ENCODE measurements at regions not wholly inside any gene's neighbourhood (a gene's known extent, or its start where the extent isn't known, plus 50 kb on each side); places are given as distances from the start of the nearest gene placed in this dataset.

DNA sequence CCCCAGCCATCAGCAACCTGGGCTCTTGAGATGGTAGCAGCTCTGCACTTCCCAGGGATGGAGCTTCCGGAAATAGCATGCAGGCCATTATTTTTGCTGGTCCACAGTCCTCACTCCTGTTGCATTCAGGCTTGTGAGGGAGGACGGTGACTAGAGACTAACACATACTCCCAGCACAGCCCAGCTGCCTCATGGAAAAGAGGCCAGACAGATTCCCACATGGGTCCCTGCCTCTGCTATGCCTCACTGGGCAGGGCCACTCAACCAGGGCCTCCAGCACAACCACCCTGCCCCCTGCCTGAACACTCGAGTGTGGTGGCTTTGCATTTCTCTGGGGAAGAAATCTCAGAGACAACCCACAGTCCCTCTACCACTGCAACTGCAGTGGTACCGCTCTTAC lies 1195.1 kb downstream of the PCDH18 start:
- ATAC-seq (no peak), DNase-seq (ENCODE audit: low read depth, low spot score) (no peak)
- H3K27ac ChIP-seq (ENCODE audit: low read length), result no peak overlapping the region
- no TSS peak for BruUV-seq (replicated peaks)
- H3K9me3 ChIP-seq (ENCODE audit: control insufficient read depth, insufficient read depth, low read depth, low read length), result no peaks in the 10 kb centered on the region
- CTCF ChIA-PET, result no interaction called here
- intact Hi-C loops (cut with micrococcal nuclease; ENCODE audit: unreplicated experiment), result no loop called here
- TF ChIP-seq POLR2AphosphoS5 (IDR thresholded peaks at IDR 0.05; ENCODE audit: low read depth, low read length) (no peak), SIN3A (IDR thresholded peaks at IDR 0.05; ENCODE audit: borderline replicate concordance, insufficient read depth, low read depth, low read length) (no peak), TCF7L2 (IDR thresholded peaks at IDR 0.05; ENCODE audit: low read depth, low read length) (no peak)
- TF ChIP-seq, protein P1, sequence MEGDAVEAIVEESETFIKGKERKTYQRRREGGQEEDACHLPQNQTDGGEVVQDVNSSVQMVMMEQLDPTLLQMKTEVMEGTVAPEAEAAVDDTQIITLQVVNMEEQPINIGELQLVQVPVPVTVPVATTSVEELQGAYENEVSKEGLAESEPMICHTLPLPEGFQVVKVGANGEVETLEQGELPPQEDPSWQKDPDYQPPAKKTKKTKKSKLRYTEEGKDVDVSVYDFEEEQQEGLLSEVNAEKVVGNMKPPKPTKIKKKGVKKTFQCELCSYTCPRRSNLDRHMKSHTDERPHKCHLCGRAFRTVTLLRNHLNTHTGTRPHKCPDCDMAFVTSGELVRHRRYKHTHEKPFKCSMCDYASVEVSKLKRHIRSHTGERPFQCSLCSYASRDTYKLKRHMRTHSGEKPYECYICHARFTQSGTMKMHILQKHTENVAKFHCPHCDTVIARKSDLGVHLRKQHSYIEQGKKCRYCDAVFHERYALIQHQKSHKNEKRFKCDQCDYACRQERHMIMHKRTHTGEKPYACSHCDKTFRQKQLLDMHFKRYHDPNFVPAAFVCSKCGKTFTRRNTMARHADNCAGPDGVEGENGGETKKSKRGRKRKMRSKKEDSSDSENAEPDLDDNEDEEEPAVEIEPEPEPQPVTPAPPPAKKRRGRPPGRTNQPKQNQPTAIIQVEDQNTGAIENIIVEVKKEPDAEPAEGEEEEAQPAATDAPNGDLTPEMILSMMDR (IDR thresholded peaks at IDR 0.05), result no peak
- TF ChIP-seq, protein P2, sequence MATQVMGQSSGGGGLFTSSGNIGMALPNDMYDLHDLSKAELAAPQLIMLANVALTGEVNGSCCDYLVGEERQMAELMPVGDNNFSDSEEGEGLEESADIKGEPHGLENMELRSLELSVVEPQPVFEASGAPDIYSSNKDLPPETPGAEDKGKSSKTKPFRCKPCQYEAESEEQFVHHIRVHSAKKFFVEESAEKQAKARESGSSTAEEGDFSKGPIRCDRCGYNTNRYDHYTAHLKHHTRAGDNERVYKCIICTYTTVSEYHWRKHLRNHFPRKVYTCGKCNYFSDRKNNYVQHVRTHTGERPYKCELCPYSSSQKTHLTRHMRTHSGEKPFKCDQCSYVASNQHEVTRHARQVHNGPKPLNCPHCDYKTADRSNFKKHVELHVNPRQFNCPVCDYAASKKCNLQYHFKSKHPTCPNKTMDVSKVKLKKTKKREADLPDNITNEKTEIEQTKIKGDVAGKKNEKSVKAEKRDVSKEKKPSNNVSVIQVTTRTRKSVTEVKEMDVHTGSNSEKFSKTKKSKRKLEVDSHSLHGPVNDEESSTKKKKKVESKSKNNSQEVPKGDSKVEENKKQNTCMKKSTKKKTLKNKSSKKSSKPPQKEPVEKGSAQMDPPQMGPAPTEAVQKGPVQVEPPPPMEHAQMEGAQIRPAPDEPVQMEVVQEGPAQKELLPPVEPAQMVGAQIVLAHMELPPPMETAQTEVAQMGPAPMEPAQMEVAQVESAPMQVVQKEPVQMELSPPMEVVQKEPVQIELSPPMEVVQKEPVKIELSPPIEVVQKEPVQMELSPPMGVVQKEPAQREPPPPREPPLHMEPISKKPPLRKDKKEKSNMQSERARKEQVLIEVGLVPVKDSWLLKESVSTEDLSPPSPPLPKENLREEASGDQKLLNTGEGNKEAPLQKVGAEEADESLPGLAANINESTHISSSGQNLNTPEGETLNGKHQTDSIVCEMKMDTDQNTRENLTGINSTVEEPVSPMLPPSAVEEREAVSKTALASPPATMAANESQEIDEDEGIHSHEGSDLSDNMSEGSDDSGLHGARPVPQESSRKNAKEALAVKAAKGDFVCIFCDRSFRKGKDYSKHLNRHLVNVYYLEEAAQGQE (IDR thresholded peaks at IDR 0.05; ENCODE audit: insufficient read depth in 1 of 2, low read depth in 2 of 2, low read length in 1 of 2), result no peak
- H3K36me3 ChIP-seq (ENCODE audit: control insufficient read depth, insufficient read depth, low read length), result no peaks in the 10 kb centered on the region
- H3K27me3 ChIP-seq (ENCODE audit: control insufficient read depth, insufficient read depth, low read length), result no peaks in the 10 kb centered on the region
- POLR2A ChIA-PET, result no interaction called here
- H3K4me1 ChIP-seq (ENCODE audit: control insufficient read depth, insufficient read depth, low read length), result no peaks in the 10 kb centered on the region
- in situ Hi-C loops (cut with HindIII; ENCODE audit: low pct_unique_long_range_greater_than_20kb, low sequenced_read_pairs), result no loop called here
- no peak overlapping the region for H3K4me3 ChIP-seq (ENCODE audit: low read depth in 2 of 2, low read length in 2 of 2)

DNA sequence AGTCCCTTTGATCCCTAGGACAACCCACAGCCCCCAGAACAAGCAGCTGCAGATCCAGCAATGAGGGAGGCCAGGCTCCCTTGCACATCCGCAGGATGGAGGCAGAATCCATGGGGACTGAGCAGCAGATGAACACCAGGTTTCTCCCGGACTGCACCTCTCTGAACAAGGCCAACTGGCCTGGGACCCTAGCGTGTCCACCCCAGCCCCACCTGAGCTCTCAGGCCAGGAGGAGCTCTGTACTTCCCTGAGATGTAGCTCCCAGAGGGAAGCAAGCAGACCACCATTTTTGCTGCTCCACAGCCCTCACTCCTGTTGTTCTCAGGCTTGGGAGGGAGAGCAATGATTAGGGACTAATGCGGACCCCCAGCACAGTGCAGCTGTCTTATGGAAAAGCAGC lies 1195.8 kb downstream of the PCDH18 start:
- DNase-seq (ENCODE audit: low read depth, low spot score), result no peak
- no peak for TF ChIP-seq SIN3A (IDR thresholded peaks at IDR 0.05; ENCODE audit: borderline replicate concordance, insufficient read depth, low read depth, low read length)
- no peak for TF ChIP-seq TCF7L2 (IDR thresholded peaks at IDR 0.05; ENCODE audit: low read depth, low read length)
- TF ChIP-seq POLR2AphosphoS5 (IDR thresholded peaks at IDR 0.05; ENCODE audit: low read depth, low read length), result no peak
- TF ChIP-seq, protein P1 (IDR thresholded peaks at IDR 0.05), result no peak
- TF ChIP-seq, protein P2 (IDR thresholded peaks at IDR 0.05; ENCODE audit: insufficient read depth in 1 of 2, low read depth in 2 of 2, low read length in 1 of 2), result no peak
- H3K4me1 ChIP-seq (ENCODE audit: control insufficient read depth, insufficient read depth, low read length), result no peaks in the 10 kb centered on the region
- intact Hi-C loops (cut with micrococcal nuclease; ENCODE audit: unreplicated experiment) (no loop called here), in situ Hi-C loops (cut with HindIII; ENCODE audit: low pct_unique_long_range_greater_than_20kb, low sequenced_read_pairs) (no loop called here)
- no peaks in the 10 kb centered on the region for H3K27me3 ChIP-seq (ENCODE audit: control insufficient read depth, insufficient read depth, low read length)
- H3K4me3 ChIP-seq (ENCODE audit: low read depth in 2 of 2, low read length in 2 of 2), result no peak overlapping the region
- no peaks in the 10 kb centered on the region for H3K9me3 ChIP-seq (ENCODE audit: control insufficient read depth, insufficient read depth, low read depth, low read length)
- ChIA-PET CTCF (no interaction called here), POLR2A (no interaction called here)
- ATAC-seq, result no peak
- no peaks in the 10 kb centered on the region for H3K36me3 ChIP-seq (ENCODE audit: control insufficient read depth, insufficient read depth, low read length)
- no TSS peak for BruUV-seq (replicated peaks)
- no peak overlapping the region for H3K27ac ChIP-seq (ENCODE audit: low read length)

All from Panc1 (cell line).